ENCODE measurements at regions not wholly inside any gene's neighbourhood (a gene's known extent, or its start where the extent isn't known, plus 50 kb on each side); places are given as distances from the start of the nearest gene placed in this dataset.

- no peak for DNase-seq
Observed at GRCh38 chr20:24332956-24333355, 136.5 kb upstream of the SYNDIG1 start.

GRCh38 chr20:24331939-24332338, 137.5 kb upstream of the SYNDIG1 start:
- DNase-seq = no peak

GRCh38 chr20:24328901-24329300, 140.5 kb upstream of the SYNDIG1 start:
- DNase-seq = no peak

DNA sequence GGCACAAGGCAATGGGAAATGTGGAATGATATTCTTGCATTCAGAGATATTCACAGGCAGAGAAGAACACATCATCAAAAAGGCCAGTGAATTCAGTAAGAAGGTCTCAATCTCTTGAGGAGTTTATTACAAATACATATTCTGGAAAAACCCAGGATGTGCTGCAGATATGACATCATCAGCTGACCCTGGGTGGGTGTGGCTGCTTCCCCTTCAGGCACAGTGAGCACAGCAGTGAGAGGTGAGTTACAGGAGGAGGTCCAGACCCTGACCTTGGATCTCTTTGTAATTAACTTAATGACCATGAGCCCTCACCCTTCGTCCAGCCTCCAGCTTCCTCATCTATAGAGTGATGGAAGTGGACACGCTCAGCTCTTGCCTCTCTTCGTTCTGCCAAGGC, 147.5 kb upstream of the SYNDIG1 start:
- no peak for DNase-seq

DNA sequence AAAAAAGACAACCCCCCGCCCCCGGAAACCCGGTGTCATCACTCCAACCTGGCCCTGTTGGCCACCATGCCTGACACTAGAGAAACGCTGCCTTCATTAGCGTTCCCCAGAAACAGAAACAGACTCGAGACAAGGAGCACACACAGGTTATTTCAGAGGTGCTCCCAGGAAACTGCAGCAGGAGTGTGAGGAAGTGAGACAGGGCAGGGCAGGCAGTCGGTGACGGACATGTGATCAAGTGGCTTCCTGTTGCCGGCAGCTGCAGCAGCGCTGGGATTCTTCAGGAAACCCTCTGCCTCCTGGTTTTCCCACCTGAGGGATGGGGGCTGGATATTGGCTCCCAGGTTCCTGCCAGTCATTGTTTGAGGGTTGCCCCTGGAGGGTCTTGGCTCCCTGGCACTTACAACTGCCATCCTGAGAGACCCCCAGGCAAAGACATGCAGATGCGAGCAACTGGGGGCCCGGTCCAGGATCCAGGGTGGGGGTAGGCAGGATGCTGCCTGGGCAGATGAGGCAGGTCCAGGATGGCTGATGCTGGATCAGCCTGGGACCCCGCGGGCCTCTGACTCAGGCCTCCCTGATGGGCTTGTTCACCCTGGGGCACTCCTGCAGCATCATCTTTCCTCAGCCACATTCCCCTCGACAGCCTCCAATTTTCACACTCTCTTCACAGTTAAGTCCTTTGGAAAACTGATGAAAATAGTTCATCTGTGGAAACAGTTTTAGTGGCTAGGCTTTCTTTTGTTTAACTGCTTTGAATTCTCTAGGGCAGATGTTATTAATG, 150.7 kb upstream of the SYNDIG1 start:
- DNase-seq = no peak

DNA sequence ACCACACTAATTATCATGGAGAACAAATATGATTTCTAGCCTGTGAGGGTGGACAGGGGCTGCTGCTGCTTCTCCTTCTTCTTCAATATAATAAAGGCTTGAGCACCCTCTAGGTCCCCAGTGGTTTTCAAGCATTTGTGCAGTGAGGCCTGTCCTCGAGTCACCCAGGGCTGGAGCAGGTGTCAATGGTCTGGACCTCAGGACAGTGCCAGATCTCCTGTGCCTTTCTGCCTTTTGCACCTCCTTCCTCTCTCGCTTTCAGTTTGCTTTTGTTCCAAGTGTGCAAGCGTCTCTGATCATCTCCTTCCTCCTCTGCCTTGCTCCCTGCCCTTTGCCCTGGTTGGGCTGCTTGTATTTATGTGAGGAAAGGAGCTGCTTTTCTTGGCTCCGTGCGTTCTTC, 152.2 kb upstream of the SYNDIG1 start:
- DNase-seq = no peak

- DNase-seq = no peak
Observed at GRCh38 chr20:24316731-24317130, 152.7 kb upstream of the SYNDIG1 start.

- no peak for DNase-seq
Observed at GRCh38 chr20:24314053-24314452, 155.4 kb upstream of the SYNDIG1 start.

DNA sequence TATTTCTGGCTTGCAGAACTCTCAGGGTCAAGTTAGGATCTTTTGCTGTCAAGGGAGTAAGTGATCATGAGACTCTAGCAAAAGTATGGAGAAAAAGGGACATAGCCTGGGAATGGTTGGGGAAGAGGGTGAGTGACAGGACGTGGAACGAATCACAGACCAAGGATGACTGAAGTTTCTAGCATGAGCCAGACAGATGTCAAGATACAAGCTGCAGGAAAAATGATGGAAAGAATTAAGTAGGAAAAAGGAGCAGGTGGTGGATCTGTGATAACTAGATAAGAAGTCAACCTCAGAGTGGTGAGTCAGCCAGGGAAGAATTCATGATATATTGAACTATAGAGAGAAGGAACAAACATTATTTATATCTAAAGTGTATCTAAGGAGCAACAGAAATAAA, 159.8 kb upstream of the SYNDIG1 start:
- DNase-seq = no peak

DNA sequence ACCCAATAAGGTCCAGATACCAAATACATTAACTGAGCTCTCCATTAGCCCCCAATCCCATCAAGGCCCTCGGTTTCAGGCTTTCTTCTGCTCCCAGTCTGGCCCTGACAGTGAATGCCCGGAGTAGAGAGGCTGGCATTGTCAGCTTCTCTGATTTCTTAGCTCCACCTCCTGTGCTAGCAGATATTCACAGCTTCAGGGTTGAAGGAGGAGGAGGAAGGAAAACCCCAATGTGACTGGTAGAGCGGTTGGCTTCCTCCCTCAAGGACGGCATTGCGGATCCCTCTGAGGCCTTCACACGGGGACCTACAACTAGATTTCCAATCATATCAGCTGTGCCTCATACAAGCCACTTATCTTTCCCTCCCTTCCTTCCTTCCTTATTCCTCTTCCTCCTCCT, 164.1 kb upstream of the SYNDIG1 start:
- no peak for DNase-seq

DNA sequence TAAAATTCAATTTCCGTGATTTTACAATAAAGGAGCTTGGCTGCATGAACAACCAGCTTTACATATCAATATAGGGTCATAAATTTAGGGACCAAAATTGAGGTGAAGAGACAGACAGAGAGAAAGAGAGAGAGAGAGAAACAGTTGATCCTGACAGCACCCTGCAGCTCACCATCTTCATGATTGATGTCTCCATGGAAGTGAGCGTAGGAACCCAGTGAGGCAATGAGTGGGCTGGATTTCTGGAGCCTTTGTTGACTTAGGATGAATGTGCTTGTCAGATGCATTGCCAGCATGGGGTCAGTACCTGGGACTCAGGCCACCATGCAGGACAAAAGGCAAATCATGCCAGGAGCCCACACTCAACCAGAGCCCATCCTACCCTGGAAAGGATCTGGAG, 165.1 kb upstream of the SYNDIG1 start:
- DNase-seq = no peak

DNA sequence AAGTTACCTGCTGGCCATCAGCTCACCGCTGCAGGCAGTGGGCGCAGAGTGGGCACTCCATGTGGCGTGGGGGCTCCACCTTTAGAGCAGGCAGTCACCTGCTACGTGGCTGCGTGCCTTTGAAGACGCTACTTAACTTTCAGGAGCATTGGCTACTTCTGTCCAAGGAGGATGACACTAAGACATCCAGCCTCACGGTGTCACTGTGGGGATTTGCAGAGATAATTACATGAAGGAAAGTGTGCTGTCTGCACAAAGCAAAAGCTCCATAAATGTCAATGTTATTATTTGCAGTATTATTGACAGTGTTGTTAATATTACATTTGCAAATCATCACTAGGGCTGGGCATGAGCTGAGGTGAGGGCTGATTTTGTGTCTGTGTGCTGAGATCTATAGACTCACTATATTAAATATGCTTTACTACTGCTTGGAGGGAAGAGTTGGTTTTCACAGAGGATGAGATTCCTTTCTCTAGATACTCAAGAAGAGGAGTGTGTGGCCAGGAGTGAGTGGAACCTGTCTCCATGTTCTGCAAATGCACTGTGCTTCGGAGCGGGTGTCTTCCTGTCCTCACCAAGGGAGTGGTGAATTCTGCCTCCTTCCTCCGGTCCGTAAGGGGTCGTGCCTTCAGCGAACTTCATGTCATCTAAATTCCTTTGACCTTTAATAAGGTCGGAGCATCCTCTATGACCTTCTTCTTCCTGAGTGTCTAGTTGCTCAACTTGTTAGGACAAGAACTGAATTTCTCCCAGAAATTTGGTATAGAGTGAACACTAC, 165.8 kb upstream of the SYNDIG1 start:
- DNase-seq = no peak

GRCh38 chr20:24297993-24298392, 171.4 kb upstream of the SYNDIG1 start:
- no peak for DNase-seq

GRCh38 chr20:24296477-24297261, 172.8 kb upstream of the SYNDIG1 start:
- DNase-seq = no peak

- DNase-seq = no peak
Observed at GRCh38 chr20:24291014-24291413, 178.4 kb upstream of the SYNDIG1 start.

- DNase-seq = peak; percentile 50
Observed at GRCh38 chr20:24289737-24290481, 179.5 kb upstream of the SYNDIG1 start.

GRCh38 chr20:24283186-24283585, 186.2 kb upstream of the SYNDIG1 start:
- no peak for DNase-seq

- DNase-seq = no peak
Observed at GRCh38 chr20:24277196-24277595, 192.2 kb upstream of the SYNDIG1 start.

- no peak for DNase-seq
Observed at GRCh38 chr20:24275946-24276705, 193.3 kb upstream of the SYNDIG1 start.

GRCh38 chr20:24273251-24273650, 196.2 kb upstream of the SYNDIG1 start:
- DNase-seq = no peak

- no peak for DNase-seq
Observed at GRCh38 chr20:24261351-24261750, 208.1 kb upstream of the SYNDIG1 start.

DNA sequence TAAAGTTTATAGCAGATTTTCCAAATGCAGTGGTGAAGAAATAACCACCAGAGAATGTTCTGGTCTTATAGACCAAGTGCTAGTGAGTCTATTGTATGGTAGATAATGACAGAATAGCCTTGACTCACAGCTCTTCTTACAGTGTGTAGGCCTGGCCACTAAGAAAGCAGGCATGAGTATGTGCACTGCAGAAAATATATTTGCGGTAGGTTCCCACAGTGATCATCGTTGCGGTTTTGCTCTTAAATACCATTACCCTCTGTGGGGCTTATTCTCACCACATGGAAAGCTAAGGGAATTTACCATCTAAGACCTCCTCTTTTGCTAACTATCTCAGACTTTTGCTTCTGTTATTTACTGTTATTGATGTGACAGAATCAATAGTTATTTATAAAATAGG, 212.3 kb upstream of the SYNDIG1 start:
- no peak for DNase-seq

Measured in activated CD8-positive, alpha-beta memory T cell treated with anti-CD3 and anti-CD28 coated beads, Interleukin-2, amount 50 U/mL, for 48 hours (primary cell).